Retinal pigment epithelial cell (primary cell): ENCODE measurements at regions not wholly inside any gene's neighbourhood (a gene's known extent, or its start where the extent isn't known, plus 50 kb on each side); places are given as distances from the start of the nearest gene placed in this dataset.

Source experiments
- DNase-seq: peaks from one replicate; pipeline ENCODE4 v3.0.0-alpha.2; 2010; ENCODE audit warnings: low read depth
- H3K4me3 ChIP-seq: 2 replicates; pipeline ENCODE4 v1.5.1; 2011; ENCODE audit warnings: mild to moderate bottlenecking, low read length, control low read depth, moderate library complexity
- CTCF ChIP-seq: conservative IDR thresholded peaks from 2 replicates; pipeline ENCODE4 v1.5.1; 2011; ENCODE audit warnings: low read depth, low read length, control low read depth, inconsistent platforms

- no peak overlapping the region for H3K4me3 ChIP-seq
- TF ChIP-seq CTCF: no peak
- peak; percentile 86 for DNase-seq
Measured at GRCh38 chr1:55726994-55727393, 511.8 kb upstream of the USP24 start.

- H3K4me3 ChIP-seq: no peak overlapping the region
- no peak for DNase-seq
- TF ChIP-seq CTCF: no peak
Measured at GRCh38 chr1:55725378-55725777, 510.2 kb upstream of the USP24 start.

- no peak for TF ChIP-seq CTCF
- DNase-seq: no peak
- H3K4me3 ChIP-seq: no peak overlapping the region
Measured at GRCh38 chr1:55724551-55725325, 509.6 kb upstream of the USP24 start.

- no peak overlapping the region for H3K4me3 ChIP-seq
- no peak for DNase-seq
- TF ChIP-seq CTCF: no peak
Measured at GRCh38 chr1:55723001-55723400, 507.8 kb upstream of the USP24 start.

- H3K4me3 ChIP-seq: no peak overlapping the region
- no peak for DNase-seq
- no peak for TF ChIP-seq CTCF
Measured at GRCh38 chr1:55720261-55720660, 505.1 kb upstream of the USP24 start.

GRCh38 chr1:55718758-55719671, 503.9 kb upstream of the USP24 start:
- DNase-seq: peak; percentile 96
- no peak overlapping the region for H3K4me3 ChIP-seq
- TF ChIP-seq CTCF: no peak

GRCh38 chr1:55717111-55717510, 501.9 kb upstream of the USP24 start:
- no peak overlapping the region for H3K4me3 ChIP-seq
- TF ChIP-seq CTCF: no peak

More at GRCh38 chr1:55717111-55717510, 501.9 kb upstream of the USP24 start:
- DNase-seq: no peak
